Erythroblast (primary cell): ENCODE measurements at regions not wholly inside any gene's neighbourhood (a gene's known extent, or its start where the extent isn't known, plus 50 kb on each side); places are given as distances from the start of the nearest gene placed in this dataset.
A peak's percentile ranks its signal among the peaks of the same experiment; 100 is the strongest.

Source experiments
- DNase-seq, 2 experiments: peaks; one replicate each; lab custom pipeline; 2025; lab: John Stamatoyannopoulos, UW
- GATA1 ChIP-seq: IDR thresholded peaks from 2 replicates; pipeline ENCODE4 v1.6.1; 2011; ENCODE audit warnings: low read depth, mild to moderate bottlenecking, control low read depth, low read length, moderate library complexity
- POLR2A ChIP-seq: IDR thresholded peaks from 2 replicates; pipeline ENCODE4 v1.6.1; 2011; ENCODE audit warnings: mild to moderate bottlenecking, low read length

DNA sequence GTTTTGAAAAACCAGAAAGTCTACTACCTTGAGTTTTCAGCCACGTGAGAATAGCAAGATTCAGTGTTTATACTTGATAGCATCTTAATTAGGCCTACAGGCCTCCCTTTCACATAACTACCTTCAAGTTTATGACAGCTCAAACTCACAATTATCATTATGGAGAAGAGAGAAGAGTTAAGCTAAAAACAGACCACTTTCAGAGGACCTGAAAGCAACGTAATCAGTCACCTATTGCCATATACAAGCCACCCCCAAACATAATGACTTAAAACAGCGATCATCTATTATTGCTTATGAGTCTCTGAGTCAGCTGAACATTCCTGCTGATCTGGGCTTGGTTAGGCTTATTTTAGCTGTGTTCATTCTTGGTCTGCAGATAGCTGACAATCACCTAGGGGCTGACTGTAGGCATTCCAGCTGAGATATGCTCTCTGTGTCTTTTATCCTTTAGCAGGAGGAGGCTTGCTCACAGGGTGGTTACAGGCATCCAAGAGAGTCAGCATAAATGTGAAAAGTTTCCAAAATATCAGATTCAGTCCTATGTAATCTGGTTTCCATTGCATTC is 130.9 kb downstream of the COX7C start:
- TF ChIP-seq GATA1: no peak
- TF ChIP-seq POLR2A: no peak
- no peak for DNase-seq

DNA sequence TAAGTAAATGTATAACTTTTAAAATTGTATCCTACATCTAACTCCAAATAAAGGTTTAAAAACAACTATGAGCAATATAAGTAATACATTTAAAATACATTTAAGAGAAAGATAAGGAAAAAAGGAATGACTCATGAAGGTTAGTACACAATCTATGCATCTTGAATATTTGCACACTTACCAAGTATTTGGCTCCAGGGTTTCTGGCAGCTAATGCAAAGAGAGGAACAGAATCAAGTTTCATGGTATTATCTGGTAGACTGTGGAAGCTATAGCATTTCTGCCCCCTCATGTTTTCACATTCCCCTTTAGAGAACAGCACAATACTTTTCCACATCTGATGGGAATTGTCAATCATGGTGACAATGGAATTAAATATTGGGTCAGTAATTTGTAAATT is 132.1 kb downstream of the COX7C start:
- no peak for DNase-seq
- no peak for TF ChIP-seq GATA1
- no peak for TF ChIP-seq POLR2A

DNA sequence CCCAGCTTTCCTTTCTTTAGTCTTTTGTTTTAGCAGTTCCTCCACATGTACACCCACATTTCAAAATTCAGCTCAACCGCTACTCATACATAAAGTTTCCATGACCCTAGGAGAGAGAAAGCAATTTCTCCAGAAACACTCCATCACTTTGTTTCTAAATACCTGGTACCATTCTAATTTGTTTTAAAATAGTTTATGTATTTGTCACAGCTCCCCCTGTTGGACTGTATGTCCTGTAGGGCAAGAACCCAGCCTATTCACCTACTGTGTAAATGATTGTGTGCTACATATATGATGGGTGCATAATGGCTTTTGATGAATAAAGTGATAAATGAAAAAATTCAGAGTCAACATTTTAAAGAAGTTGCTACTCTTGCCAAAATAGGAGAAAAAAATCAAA is 139.1 kb downstream of the COX7C start:
- TF ChIP-seq POLR2A (no peak), GATA1 (no peak)
- peak; percentile 1 to 4 for DNase-seq

DNA sequence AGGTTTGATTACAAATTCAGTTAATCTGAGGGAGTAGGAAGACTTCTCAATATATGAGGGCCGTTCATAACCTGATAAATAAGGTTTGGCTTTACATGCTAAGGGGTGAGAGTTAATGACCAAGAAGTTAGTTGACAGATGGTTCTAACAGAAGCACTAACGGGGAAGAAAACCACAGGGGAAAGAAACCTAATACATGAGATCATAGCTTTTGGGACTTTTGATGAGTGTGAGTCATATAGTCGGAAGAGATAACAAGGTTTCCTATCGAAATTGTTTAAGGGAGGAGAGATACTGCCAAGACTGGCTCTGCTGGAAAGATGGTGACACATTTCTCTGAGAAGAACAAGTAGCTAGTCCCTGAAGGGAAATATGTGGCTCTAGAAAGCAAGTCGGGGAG is 140.1 kb downstream of the COX7C start:
- no peak for DNase-seq
- TF ChIP-seq POLR2A (no peak), GATA1 (no peak)

DNA sequence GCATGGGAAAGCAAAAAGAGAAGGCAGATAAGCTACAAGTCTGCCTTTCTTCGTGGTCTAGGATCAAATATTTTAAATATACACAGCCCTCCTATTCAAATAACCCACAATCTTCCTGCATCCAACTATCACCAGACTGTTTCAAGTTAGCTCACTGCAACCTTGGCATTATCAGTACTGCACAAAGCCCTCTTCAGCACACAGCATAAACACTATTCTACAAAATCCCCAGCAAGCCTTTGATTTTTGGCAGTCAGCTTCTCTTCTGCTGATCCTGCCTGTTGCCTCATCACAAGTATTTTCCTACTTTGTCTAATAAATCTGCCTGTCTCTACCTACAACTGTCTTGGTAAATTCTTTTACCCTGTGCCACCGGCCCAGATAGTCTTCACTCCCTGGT is 142.9 kb downstream of the COX7C start:
- no peak for TF ChIP-seq POLR2A
- TF ChIP-seq GATA1: no peak
- DNase-seq: no peak

DNA sequence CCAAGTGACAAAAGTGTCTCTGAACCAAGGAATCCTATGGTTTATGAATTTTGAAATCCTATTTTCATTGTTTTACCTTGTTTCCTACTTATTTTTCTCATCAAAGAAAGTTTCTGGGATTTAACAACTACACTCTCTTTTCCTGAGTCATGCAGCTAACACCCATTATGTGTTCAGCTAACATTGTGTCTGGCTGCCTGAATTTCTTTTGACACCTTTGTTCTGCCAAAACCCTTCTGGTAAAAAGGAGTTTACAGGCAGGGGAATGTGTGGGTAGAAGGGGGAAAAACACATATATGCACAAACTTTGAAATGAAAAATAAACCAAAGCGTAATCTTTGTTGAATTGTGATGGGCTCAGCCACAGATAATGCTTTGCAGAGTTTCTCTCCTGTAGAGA is 146.2 kb downstream of the COX7C start:
- TF ChIP-seq GATA1: no peak
- no peak for TF ChIP-seq POLR2A

DNA sequence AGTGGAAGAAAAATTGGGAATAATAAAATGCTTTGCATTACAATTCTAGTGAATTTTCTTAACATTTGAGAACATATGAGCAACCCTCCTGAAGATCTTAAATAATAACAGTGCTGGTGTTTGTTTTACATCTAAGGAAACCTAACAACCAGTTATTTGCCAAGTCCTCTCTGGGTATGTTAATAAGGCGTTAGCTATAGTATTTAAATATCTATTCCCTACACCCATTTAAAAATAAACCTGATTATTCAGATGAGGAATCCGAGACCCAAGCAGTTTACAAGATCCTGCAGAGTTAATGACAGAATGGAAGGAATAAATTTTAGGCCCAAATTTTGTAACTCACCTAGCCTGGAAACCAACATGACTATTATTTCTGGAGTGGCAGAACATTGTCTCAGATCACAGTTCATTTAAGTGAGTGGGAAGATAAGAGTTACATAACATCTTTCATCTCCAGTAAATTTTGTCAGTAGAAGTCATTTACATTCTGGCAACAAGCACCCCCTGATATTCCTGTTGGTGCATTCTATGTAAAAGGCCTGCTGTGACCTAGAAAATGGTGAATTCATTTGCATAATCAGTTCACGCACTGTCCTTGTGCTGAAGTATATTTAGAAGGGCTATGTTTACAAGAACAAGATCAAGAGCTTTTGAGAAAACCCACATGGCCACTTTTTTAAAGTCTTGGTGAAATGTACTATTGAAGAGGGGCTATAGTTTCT is 148.2 kb downstream of the COX7C start:
- no peak for DNase-seq
- TF ChIP-seq GATA1 (no peak), POLR2A (no peak)

More for the DNA sequence above, 146.2 kb downstream of the COX7C start:
- no peak for DNase-seq

DNA sequence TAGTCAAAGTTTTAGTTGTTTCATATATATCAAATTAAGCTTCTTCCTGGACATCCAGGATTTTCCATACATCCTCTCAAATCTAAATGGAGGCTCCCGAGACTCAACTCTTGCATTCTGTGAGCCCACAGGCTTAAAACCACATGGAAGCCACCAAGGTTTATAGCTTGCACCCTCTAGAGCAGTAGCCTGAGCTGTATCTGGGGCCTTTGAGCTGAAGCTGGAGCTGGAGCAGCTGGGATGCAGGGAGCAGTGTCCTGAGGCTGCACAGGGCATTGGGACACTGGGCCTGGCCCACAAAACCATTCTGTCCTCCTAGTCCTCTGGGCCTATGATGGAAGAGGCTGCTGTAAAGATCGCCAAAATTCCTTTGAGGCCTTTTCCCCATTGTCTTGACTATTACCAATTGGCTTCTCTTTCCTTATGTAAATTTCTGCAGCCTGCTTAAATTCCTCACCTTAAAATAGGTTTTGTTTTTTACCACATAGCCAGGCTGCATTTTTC is 151.0 kb downstream of the COX7C start:
- TF ChIP-seq POLR2A (no peak), GATA1 (no peak)

DNA sequence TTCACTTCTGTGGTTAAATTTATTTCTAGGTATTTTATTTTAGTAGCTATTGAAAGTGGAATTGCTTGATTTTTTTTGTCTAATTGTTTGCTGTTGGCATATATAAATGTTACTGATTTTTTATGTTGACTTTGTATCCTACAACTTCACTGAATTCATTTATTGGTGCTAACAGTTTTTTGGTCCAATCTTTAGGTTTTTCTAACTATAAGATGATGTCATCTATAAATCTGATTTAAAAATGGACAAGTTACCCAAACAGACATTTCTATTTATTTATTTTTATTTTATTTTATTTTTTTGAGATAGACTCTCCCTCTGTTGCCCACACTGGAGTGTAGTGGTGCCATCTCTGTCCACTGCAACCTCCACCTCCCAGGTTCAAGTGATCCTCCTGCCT is 162.3 kb downstream of the COX7C start:
- TF ChIP-seq GATA1: no peak
- TF ChIP-seq POLR2A: no peak
- DNase-seq: no peak

More for the DNA sequence above, 151.0 kb downstream of the COX7C start:
- DNase-seq: no peak

DNA sequence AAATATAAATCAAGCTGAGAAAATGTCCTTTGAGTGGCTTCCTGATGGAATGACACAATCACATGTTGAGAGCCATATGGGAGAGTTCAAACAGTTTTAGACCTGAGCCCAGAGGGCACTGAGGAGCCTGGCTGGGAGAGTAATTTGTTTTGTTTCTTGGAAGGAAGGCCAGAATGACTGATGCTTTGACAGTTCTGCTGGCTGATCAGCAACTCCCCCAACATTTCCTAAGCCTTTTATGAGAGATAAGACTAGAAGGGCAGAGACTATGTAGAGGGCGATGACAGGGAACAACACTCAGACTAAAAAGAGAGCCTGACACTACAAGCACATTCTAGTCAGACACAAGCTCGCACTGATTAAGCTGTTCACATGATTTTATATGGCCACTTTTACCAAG is 169.2 kb downstream of the COX7C start:
- TF ChIP-seq GATA1 (no peak), POLR2A (no peak)

DNA sequence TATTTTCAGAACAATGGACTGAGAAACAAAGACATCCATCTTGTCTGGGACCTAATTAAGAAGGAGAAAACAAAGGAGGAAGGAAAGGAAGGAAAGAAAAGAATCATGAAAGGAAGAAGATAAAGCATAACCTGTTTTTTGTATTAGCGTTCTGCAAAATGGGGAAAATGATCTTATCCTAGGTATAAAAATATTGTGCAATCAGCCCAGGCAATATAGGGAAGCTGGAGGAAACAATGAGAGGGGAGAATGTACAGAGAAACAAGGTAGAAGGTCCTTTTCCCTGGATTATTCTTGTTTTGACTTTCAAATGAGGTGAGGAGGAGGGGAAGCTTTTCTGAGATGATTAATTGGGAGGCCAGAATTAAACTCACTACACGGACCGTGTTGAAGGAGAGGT is 177.9 kb downstream of the COX7C start:
- DNase-seq: no peak
- TF ChIP-seq GATA1 (no peak), POLR2A (no peak)

More for the DNA sequence above, 169.2 kb downstream of the COX7C start:
- no peak for DNase-seq

DNA sequence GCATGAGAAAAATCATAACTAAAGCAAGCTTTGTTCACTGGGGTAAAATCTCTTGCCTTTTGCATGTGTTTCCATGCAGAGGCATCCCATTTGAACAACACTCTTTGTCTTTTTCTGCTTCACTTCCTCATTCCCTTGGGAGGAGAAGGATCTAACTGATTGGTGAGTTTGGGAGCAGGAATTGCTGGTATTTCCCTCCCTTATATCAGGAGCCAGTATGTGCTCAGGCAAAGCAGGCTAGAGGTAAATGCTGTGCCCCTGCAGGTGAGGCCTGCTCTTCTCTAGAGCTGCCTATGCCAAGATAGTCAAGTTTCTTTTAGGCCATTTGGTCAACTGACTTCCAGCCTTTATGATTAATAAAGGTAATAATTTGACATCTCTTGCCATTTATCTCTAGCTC is 179.9 kb downstream of the COX7C start:
- TF ChIP-seq POLR2A (no peak), GATA1 (no peak)
- no peak for DNase-seq

DNA sequence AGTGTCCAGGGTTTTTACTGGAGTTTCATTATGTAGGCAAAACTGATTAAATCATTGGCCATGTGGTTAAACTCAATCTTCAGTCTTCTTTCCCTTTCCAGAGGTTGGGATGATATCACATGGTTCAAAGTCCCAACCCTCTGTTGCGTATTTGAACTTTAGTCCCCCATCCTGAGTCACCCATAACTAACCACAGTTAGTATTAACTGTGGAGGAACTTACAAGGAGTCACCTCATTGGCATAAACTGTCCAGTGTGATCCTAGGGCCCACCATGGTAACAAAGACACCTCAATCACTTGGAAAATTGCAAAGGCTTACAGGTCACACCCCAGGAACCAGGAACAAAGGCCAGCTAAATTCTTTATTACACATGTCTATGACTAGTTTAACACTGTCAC is 188.5 kb downstream of the COX7C start:
- TF ChIP-seq POLR2A (no peak), GATA1 (no peak)
- no peak for DNase-seq

DNA sequence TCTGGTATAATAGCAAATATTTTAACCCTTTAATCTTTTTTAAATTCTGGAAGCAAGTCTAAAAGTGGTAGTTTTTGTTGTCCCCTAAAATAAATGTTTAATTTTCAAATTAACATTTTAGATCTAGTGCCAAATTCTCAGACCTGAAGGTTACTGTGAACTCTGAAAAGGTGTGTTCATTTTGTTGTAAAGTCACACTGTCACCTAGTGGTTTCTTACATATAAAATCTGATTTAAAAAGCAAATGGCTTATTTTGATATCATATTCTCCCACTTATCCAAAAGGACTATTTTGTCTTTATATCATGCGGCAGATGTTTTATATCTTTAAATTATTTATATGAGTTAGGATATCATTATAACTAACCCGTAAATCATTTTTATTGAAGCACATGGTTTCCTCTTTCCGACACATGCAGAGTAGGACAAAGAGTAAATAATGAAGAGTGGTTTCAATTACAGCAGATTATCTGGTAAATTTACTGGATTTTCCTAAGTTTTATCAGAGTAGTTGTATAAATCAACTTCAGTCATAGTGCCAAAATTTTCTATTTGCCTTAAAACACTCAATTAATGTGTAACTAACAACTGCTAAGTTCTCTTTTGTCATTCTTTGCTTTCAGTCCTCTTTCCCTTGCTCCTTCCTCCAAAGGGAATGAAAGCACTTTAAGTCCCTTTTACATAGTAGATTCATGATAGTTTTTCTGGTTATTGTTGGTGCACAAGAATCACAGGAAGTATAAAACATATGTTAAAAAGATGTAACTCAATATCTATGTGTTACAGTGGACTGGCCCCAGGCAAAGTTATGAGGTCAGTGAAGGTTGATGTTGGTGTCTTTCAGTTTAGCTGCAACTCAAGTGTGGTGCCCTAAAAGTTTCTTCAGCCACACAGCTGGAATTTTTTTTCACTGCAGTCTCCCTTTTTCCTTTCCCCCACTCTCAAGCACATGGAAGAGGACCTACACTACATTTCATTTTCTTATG is 189.6 kb downstream of the COX7C start:
- TF ChIP-seq POLR2A (no peak), GATA1 (no peak)

More for the DNA sequence above, 189.6 kb downstream of the COX7C start:
- DNase-seq: no peak
